ENCODE measurements at regions not wholly inside any gene's neighbourhood (a gene's known extent, or its start where the extent isn't known, plus 50 kb on each side); places are given as distances from the start of the nearest gene placed in this dataset.

DNA sequence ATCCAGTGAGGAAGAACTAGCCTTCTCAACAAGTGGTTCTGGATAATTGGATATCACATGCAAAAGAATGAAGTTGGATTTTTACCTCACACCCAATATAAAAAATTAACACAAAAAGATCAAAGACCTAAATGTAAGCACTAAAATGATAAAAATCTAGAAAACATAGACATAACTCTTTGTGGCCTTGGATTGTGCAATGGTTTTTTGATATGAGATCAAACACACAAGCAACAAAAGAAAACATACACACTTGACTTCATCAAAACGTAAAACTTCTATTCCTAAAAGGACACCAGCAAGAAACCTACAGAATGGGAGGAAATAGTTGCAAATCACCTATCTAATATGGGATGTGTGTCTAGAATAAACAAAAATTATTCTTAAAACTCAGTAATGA, 54.1 kb upstream of the NFE2L2 start:
- TF ChIP-seq NFIC (IDR thresholded peaks at IDR 0.05) = no peak
- no peak for TF ChIP-seq CEBPB (IDR thresholded peaks at IDR 0.05)
- no peak for TF ChIP-seq EP300 (IDR thresholded peaks at IDR 0.05; ENCODE audit: borderline replicate concordance)
- no peak for TF ChIP-seq TCF12 (IDR thresholded peaks at IDR 0.05; ENCODE audit: low read depth)
- TF ChIP-seq, protein P1, sequence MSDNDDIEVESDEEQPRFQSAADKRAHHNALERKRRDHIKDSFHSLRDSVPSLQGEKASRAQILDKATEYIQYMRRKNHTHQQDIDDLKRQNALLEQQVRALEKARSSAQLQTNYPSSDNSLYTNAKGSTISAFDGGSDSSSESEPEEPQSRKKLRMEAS (IDR thresholded peaks at IDR 0.05) = no peak
- TF ChIP-seq FOXM1 (IDR thresholded peaks at IDR 0.05; ENCODE audit: borderline replicate concordance, low read depth) = no peak
- TF ChIP-seq, protein P2, sequence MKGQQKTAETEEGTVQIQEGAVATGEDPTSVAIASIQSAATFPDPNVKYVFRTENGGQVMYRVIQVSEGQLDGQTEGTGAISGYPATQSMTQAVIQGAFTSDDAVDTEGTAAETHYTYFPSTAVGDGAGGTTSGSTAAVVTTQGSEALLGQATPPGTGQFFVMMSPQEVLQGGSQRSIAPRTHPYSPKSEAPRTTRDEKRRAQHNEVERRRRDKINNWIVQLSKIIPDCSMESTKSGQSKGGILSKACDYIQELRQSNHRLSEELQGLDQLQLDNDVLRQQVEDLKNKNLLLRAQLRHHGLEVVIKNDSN (IDR thresholded peaks at IDR 0.05) = no peak
- no peak for TF ChIP-seq RAD21 (IDR thresholded peaks at IDR 0.05; ENCODE audit: low read depth)
- TF ChIP-seq TAF1 (IDR thresholded peaks at IDR 0.05; ENCODE audit: low read depth) = no peak
- TF ChIP-seq, protein P3, sequence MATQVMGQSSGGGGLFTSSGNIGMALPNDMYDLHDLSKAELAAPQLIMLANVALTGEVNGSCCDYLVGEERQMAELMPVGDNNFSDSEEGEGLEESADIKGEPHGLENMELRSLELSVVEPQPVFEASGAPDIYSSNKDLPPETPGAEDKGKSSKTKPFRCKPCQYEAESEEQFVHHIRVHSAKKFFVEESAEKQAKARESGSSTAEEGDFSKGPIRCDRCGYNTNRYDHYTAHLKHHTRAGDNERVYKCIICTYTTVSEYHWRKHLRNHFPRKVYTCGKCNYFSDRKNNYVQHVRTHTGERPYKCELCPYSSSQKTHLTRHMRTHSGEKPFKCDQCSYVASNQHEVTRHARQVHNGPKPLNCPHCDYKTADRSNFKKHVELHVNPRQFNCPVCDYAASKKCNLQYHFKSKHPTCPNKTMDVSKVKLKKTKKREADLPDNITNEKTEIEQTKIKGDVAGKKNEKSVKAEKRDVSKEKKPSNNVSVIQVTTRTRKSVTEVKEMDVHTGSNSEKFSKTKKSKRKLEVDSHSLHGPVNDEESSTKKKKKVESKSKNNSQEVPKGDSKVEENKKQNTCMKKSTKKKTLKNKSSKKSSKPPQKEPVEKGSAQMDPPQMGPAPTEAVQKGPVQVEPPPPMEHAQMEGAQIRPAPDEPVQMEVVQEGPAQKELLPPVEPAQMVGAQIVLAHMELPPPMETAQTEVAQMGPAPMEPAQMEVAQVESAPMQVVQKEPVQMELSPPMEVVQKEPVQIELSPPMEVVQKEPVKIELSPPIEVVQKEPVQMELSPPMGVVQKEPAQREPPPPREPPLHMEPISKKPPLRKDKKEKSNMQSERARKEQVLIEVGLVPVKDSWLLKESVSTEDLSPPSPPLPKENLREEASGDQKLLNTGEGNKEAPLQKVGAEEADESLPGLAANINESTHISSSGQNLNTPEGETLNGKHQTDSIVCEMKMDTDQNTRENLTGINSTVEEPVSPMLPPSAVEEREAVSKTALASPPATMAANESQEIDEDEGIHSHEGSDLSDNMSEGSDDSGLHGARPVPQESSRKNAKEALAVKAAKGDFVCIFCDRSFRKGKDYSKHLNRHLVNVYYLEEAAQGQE (IDR thresholded peaks at IDR 0.05; ENCODE audit: low read depth) = no peak
- no peak for TF ChIP-seq TEAD4 (IDR thresholded peaks at IDR 0.05)
- TF ChIP-seq ZBTB7A (IDR thresholded peaks at IDR 0.05; ENCODE audit: low read depth) = no peak

DNA sequence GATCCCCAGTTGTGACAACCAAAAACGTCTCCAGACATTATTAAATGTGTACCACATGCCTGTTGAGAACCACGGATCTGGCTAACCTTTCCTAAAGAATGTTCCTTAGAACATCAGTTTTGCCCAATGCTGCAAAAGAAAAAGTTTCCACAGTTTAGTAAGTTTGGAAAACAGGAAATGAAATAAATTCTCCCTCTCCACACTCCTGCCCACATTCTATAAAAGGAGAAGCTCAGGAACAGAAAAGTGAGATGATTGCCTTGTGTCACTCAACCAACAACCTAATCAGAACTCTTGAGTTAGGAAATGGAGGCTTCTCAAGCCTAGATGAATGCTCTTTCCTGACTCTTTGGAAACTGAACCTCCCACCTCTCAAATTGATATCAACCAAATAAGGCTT, 56.1 kb upstream of the NFE2L2 start:
- TF ChIP-seq YY1 (IDR thresholded peaks at IDR 0.05; ENCODE audit: low read depth) (no peak), NFIC (IDR thresholded peaks at IDR 0.05) (no peak), EGR1 (IDR thresholded peaks at IDR 0.05) (no peak), CEBPB (IDR thresholded peaks at IDR 0.05) (no peak), TEAD4 (IDR thresholded peaks at IDR 0.05) (no peak), EP300 (IDR thresholded peaks at IDR 0.05; ENCODE audit: borderline replicate concordance) (no peak), CREB1 (IDR thresholded peaks at IDR 0.05; ENCODE audit: low read depth) (no peak)
- TF ChIP-seq, protein P2 (IDR thresholded peaks at IDR 0.05) = no peak
- TF ChIP-seq, protein P1 (IDR thresholded peaks at IDR 0.05) = no peak
- TF ChIP-seq, protein P3 (IDR thresholded peaks at IDR 0.05; ENCODE audit: low read depth) = no peak

DNA sequence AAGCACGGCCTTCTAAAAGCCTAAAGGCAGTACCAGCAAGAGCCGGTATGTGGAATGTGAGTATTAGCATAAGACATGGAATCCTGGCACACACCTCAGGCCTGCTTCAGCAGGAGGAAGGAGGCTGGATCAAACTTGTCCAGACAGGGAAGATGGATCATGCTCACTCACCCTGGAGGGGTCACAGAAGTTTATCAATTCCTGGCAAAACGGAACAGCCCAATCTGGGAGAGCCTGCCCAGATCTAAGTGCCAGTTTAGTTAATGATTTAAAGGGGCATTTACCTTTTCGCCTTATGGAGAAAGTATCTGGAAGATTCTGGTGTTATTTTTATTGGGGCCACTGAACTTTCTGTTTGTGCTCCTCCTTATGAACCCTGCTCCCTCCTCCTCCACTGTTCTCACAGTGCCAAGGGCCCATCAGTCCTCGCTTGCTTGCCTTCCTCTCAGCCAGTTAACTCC, 58.3 kb upstream of the NFE2L2 start:
- TF ChIP-seq TEAD4 (IDR thresholded peaks at IDR 0.05) (no peak), EGR1 (IDR thresholded peaks at IDR 0.05) (no peak)

DNA sequence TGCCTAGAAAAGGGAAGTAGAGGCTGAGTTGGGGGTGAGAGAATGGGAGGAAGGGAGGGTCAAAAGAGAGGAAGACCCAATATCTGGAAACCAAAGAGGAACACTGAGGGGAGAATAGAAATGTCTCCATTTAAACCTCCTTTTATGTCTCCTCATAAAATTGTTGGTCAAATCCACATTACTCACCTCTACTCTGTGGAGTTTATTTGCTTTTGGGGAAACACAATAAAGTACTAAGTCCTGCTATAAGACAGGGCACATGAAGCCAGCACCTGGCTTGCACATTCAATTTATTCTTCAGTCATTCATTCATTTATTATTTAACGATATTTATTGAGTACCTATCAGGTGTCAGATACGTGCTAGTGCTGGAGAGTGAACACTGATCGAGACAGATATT, 60.3 kb upstream of the NFE2L2 start:
- TF ChIP-seq RAD21 (IDR thresholded peaks at IDR 0.05; ENCODE audit: low read depth) (no peak), EGR1 (IDR thresholded peaks at IDR 0.05) (no peak), EP300 (IDR thresholded peaks at IDR 0.05; ENCODE audit: borderline replicate concordance) (no peak), ZBTB7A (IDR thresholded peaks at IDR 0.05; ENCODE audit: low read depth) (no peak), TEAD4 (IDR thresholded peaks at IDR 0.05) (no peak), NFIC (IDR thresholded peaks at IDR 0.05) (no peak), FOXM1 (IDR thresholded peaks at IDR 0.05; ENCODE audit: borderline replicate concordance, low read depth) (no peak), TAF1 (IDR thresholded peaks at IDR 0.05; ENCODE audit: low read depth) (no peak), CEBPB (IDR thresholded peaks at IDR 0.05) (no peak), TCF12 (IDR thresholded peaks at IDR 0.05; ENCODE audit: low read depth) (no peak)
- TF ChIP-seq, protein P1 (IDR thresholded peaks at IDR 0.05) = no peak

DNA sequence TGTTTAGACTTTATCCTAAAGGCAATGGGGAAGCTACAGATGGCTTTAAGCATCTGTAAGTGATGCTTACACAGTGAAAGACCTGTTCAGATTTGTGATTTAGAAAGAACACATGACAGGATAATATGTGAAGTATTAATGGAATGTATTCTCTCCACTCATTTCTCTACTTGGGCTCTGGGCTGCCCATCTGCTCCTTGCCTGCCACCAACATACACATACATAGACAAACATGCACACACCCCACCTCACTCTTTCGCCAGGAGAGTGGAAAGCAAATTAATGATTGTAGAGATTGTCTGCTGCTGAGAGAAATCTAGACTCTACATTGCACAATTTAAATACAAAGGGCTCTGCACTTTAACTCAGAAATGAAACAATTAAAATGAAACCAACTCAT, 61.0 kb upstream of the NFE2L2 start:
- TF ChIP-seq CEBPB (IDR thresholded peaks at IDR 0.05) (no peak), NFIC (IDR thresholded peaks at IDR 0.05) (no peak), EP300 (IDR thresholded peaks at IDR 0.05; ENCODE audit: borderline replicate concordance) (no peak), CREB1 (IDR thresholded peaks at IDR 0.05; ENCODE audit: low read depth) (no peak), TAF1 (IDR thresholded peaks at IDR 0.05; ENCODE audit: low read depth) (no peak), ZBTB7A (IDR thresholded peaks at IDR 0.05; ENCODE audit: low read depth) (no peak), YY1 (IDR thresholded peaks at IDR 0.05; ENCODE audit: low read depth) (no peak), TEAD4 (IDR thresholded peaks at IDR 0.05) (no peak), FOXM1 (IDR thresholded peaks at IDR 0.05; ENCODE audit: borderline replicate concordance, low read depth) (no peak), TCF12 (IDR thresholded peaks at IDR 0.05; ENCODE audit: low read depth) (no peak), EGR1 (IDR thresholded peaks at IDR 0.05) (no peak), RAD21 (IDR thresholded peaks at IDR 0.05; ENCODE audit: low read depth) (no peak)
- TF ChIP-seq, protein P3 (IDR thresholded peaks at IDR 0.05; ENCODE audit: low read depth) = no peak
- TF ChIP-seq, protein P2 (IDR thresholded peaks at IDR 0.05) = no peak
- TF ChIP-seq, protein P1 (IDR thresholded peaks at IDR 0.05) = no peak
